HEK293T (cell line): ENCODE measurements at regions not wholly inside any gene's neighbourhood (a gene's known extent, or its start where the extent isn't known, plus 50 kb on each side); places are given as distances from the start of the nearest gene placed in this dataset.

Source experiments
- FOXK2 ChIP-seq: fragments of 450-650 bp; IDR thresholded peaks from 2 replicates; pipeline ENCODE4 v1.6.1; 2016; ENCODE audit warnings: mild to moderate bottlenecking
- HDGF ChIP-seq: fragments of 450-650 bp; IDR thresholded peaks from 2 replicates; pipeline ENCODE4 v1.6.1; 2017; ENCODE audit warnings: antibody characterized with exemption, borderline replicate concordance
- LEF1 ChIP-seq: fragments of 450-650 bp; IDR thresholded peaks from 2 replicates; pipeline ENCODE4 v1.6.1; 2017; ENCODE audit warnings: mild to moderate bottlenecking, borderline replicate concordance
- SP1 ChIP-seq: fragments of 450-650 bp; IDR thresholded peaks from 2 replicates; pipeline ENCODE4 v1.6.1; 2017

DNA sequence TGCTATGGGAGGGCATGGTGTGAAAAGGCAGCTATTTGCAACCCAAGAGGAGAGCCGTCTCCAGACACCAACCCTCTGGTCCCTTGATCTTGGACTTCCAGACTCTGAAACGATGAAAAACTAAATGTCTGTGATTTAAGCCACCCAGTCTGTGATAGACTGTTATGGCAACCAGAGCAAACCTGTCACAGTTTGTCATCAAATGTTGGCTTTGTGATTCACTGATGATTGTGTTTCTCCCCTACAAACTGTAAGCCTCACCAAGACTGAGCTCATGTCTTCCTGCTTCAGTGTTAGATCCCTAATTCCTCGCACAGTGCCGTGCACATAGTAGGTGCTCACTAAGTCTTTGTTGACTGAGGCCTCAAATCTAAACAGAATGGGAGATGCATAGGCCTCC lies 224.6 kb upstream of the PITRM1 start:
- TF ChIP-seq LEF1 (no peak), FOXK2 (no peak), SP1 (no peak), HDGF (no peak)
